ENCODE measurements at regions not wholly inside any gene's neighbourhood (a gene's known extent, or its start where the extent isn't known, plus 50 kb on each side); places are given as distances from the start of the nearest gene placed in this dataset.

GRCh38 chr4:16386711-16387320 lies 160.5 kb upstream of the TAPT1 start:
- TF ChIP-seq, protein P1, sequence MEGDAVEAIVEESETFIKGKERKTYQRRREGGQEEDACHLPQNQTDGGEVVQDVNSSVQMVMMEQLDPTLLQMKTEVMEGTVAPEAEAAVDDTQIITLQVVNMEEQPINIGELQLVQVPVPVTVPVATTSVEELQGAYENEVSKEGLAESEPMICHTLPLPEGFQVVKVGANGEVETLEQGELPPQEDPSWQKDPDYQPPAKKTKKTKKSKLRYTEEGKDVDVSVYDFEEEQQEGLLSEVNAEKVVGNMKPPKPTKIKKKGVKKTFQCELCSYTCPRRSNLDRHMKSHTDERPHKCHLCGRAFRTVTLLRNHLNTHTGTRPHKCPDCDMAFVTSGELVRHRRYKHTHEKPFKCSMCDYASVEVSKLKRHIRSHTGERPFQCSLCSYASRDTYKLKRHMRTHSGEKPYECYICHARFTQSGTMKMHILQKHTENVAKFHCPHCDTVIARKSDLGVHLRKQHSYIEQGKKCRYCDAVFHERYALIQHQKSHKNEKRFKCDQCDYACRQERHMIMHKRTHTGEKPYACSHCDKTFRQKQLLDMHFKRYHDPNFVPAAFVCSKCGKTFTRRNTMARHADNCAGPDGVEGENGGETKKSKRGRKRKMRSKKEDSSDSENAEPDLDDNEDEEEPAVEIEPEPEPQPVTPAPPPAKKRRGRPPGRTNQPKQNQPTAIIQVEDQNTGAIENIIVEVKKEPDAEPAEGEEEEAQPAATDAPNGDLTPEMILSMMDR (CRISPR knock-in tag; IDR thresholded peaks at IDR 0.05) = no peak
- TF ChIP-seq TAF1 (CRISPR knock-in tag; IDR thresholded peaks at IDR 0.05) = no peak
- TF ChIP-seq, protein P2, sequence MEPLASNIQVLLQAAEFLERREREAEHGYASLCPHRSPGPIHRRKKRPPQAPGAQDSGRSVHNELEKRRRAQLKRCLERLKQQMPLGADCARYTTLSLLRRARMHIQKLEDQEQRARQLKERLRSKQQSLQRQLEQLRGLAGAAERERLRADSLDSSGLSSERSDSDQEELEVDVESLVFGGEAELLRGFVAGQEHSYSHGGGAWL (CRISPR knock-in tag; IDR thresholded peaks at IDR 0.05) = no peak
- no peak for TF ChIP-seq ZNF142 (CRISPR knock-in tag; IDR thresholded peaks at IDR 0.05)
- TF ChIP-seq, protein P3, sequence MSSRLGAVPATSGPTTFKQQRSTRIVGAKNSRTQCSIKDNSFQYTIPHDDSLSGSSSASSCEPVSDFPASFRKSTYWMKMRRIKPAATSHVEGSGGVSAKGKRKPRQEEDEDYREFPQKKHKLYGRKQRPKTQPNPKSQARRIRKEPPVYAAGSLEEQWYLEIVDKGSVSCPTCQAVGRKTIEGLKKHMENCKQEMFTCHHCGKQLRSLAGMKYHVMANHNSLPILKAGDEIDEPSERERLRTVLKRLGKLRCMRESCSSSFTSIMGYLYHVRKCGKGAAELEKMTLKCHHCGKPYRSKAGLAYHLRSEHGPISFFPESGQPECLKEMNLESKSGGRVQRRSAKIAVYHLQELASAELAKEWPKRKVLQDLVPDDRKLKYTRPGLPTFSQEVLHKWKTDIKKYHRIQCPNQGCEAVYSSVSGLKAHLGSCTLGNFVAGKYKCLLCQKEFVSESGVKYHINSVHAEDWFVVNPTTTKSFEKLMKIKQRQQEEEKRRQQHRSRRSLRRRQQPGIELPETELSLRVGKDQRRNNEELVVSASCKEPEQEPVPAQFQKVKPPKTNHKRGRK (CRISPR knock-in tag; IDR thresholded peaks at IDR 0.05) = no peak
- no peak for TF ChIP-seq NFE2L2 (IDR thresholded peaks at IDR 0.05; ENCODE audit: low read length)
- TF ChIP-seq, protein P4, sequence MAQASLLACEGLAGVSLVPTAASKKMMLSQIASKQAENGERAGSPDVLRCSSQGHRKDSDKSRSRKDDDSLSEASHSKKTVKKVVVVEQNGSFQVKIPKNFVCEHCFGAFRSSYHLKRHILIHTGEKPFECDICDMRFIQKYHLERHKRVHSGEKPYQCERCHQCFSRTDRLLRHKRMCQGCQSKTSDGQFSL (CRISPR knock-in tag; IDR thresholded peaks at IDR 0.05) = no peak

Data from HepG2 (cell line).